H9 (cell line): ENCODE measurements at regions not wholly inside any gene's neighbourhood (a gene's known extent, or its start where the extent isn't known, plus 50 kb on each side); places are given as distances from the start of the nearest gene placed in this dataset.

Experiments used
- DNase-seq: peaks from one replicate; pipeline ENCODE4 v3.0.0-alpha.2; 2017
- H2AFZ ChIP-seq: one replicate; pipeline ENCODE4 v1.6.1; 2013; ENCODE audit warnings: mild to moderate bottlenecking, low read length, control low read depth, moderate library complexity
- H2AK5ac ChIP-seq: 2 replicates; pipeline ENCODE4 v1.6.1; 2013; ENCODE audit warnings: low read length, control low read depth, mixed read lengths; ENCODE audit not compliant: insufficient read length
- H2BK120ac ChIP-seq: one replicate; pipeline ENCODE4 v1.6.1; 2013; ENCODE audit warnings: low read depth, mild to moderate bottlenecking, low read length, control low read depth, inconsistent platforms; ENCODE audit not compliant: poor library complexity, severe bottlenecking
- H2BK12ac ChIP-seq: 2 replicates; pipeline ENCODE4 v1.6.1; 2013; ENCODE audit warnings: low read length, control low read depth, mixed read lengths, low read depth; ENCODE audit not compliant: insufficient read length
- H2BK15ac ChIP-seq: 2 replicates; pipeline ENCODE4 v1.6.1; 2013; ENCODE audit warnings: low read depth, low read length, control low read depth
- H2BK20ac ChIP-seq: one replicate; pipeline ENCODE4 v1.6.1; 2013; ENCODE audit warnings: low read depth, mild to moderate bottlenecking, low read length, control low read depth, inconsistent platforms; ENCODE audit not compliant: poor library complexity, severe bottlenecking
- H2BK5ac ChIP-seq: 2 replicates; pipeline ENCODE4 v1.6.1; 2013; ENCODE audit warnings: low read length, control low read depth, mixed read lengths; ENCODE audit not compliant: insufficient read length
- H3K14ac ChIP-seq: 2 replicates; pipeline ENCODE4 v1.6.1; 2013; ENCODE audit warnings: low read length, control low read depth; ENCODE audit not compliant: insufficient read depth
- H3K18ac ChIP-seq: 2 replicates; pipeline ENCODE4 v1.6.1; 2013; ENCODE audit warnings: low read depth, mild to moderate bottlenecking, mixed read lengths, low read length, control low read depth; ENCODE audit not compliant: insufficient read length
- H3K23ac ChIP-seq: 2 replicates; pipeline ENCODE4 v1.6.1; 2013; ENCODE audit warnings: low read length, control low read depth, mixed read lengths, low read depth; ENCODE audit not compliant: insufficient read length
- H3K23me2 ChIP-seq: 2 replicates; pipeline ENCODE4 v1.6.1; 2013; ENCODE audit warnings: low read depth, mild to moderate bottlenecking, mixed read lengths, low read length, control low read depth; ENCODE audit not compliant: insufficient read length, poor library complexity, severe bottlenecking
- H3K27ac ChIP-seq: 2 replicates; pipeline ENCODE4 v1.5.1; 2013; ENCODE audit warnings: low read length, control low read depth, mixed read lengths, low read depth; ENCODE audit not compliant: insufficient read length
- H3K27me3 ChIP-seq: 2 replicates; pipeline ENCODE4 v1.6.1; 2013; ENCODE audit warnings: low read length, control low read depth, inconsistent platforms; ENCODE audit not compliant: insufficient read depth
- H3K4ac ChIP-seq: 2 replicates; pipeline ENCODE4 v1.6.1; 2013; ENCODE audit warnings: low read depth, mild to moderate bottlenecking, control low read depth, inconsistent platforms, low read length, moderate library complexity
- H3K4me1 ChIP-seq: 2 replicates; pipeline ENCODE4 v1.6.1; 2013; ENCODE audit warnings: low read length, control low read depth, inconsistent platforms; ENCODE audit not compliant: insufficient read depth
- H3K4me2 ChIP-seq: 2 replicates; pipeline ENCODE4 v1.6.1; 2013; ENCODE audit warnings: low read length, control low read depth, mixed read lengths; ENCODE audit not compliant: insufficient read length, insufficient read depth
- H3K56ac ChIP-seq: 2 replicates; pipeline ENCODE4 v1.6.1; 2013; ENCODE audit warnings: low read depth, mild to moderate bottlenecking, mixed read lengths, low read length, control low read depth; ENCODE audit not compliant: insufficient read length
- H3K79me1 ChIP-seq: 2 replicates; pipeline ENCODE4 v1.6.1; 2013; ENCODE audit warnings: low read depth, mild to moderate bottlenecking, moderate library complexity, low read length, control low read depth, inconsistent platforms; ENCODE audit not compliant: insufficient read depth, poor library complexity, severe bottlenecking
- H3K79me2 ChIP-seq: 2 replicates; pipeline ENCODE4 v1.6.1; 2013; ENCODE audit warnings: low read length, control low read depth, inconsistent platforms; ENCODE audit not compliant: insufficient read depth
- H3K9ac ChIP-seq: 2 replicates; pipeline ENCODE4 v1.6.1; 2013; ENCODE audit warnings: low read length, control low read depth, mixed read lengths; ENCODE audit not compliant: insufficient read length; ENCODE audit errors: extremely low read depth
- H3K9me3 ChIP-seq: one replicate; pipeline ENCODE4 v1.6.1; 2013; ENCODE audit warnings: low read depth, low read length, inconsistent platforms; ENCODE audit not compliant: control insufficient read depth
- H3T11ph ChIP-seq: one replicate; pipeline ENCODE4 v1.6.1; 2013; ENCODE audit warnings: mild to moderate bottlenecking, low read length, control low read depth, inconsistent platforms
- H4K20me1 ChIP-seq: one replicate; pipeline ENCODE4 v1.6.1; 2013; ENCODE audit not compliant: control insufficient read depth, insufficient read length, insufficient read depth
- H4K5ac ChIP-seq: 2 replicates; pipeline ENCODE4 v1.6.1; 2013; ENCODE audit warnings: low read depth, mild to moderate bottlenecking, mixed read lengths, low read length, control low read depth; ENCODE audit not compliant: insufficient read length
- H4K8ac ChIP-seq: replicated peaks from 2 replicates; pipeline ENCODE4 v1.6.1; 2013; ENCODE audit warnings: low read length, control low read depth, mixed read lengths, low read depth; ENCODE audit not compliant: insufficient read length
- H4K91ac ChIP-seq: 2 replicates; pipeline ENCODE4 v1.6.1; 2013; ENCODE audit warnings: low read depth, mild to moderate bottlenecking, moderate library complexity, mixed read lengths, low read length, control low read depth; ENCODE audit not compliant: insufficient read length
- H3K27ac Mint-ChIP-seq, 3 experiments: 2 replicates in 2 of 3; 3 replicates in 1 of 3; pipeline ENCODE4 v1.8.0; 2020 to 2021; ENCODE audit warnings: mixed read lengths in 3 of 3, mild to moderate bottlenecking in 1 of 3, moderate library complexity in 1 of 3
- H3K27me3 Mint-ChIP-seq: 2 replicates; pipeline ENCODE4 v1.8.0; 2021; ENCODE audit warnings: low read depth, mild to moderate bottlenecking, moderate library complexity, mixed read lengths
- H3K36me3 Mint-ChIP-seq, 3 experiments: 2 replicates in 2 of 3; 3 replicates in 1 of 3; pipeline ENCODE4 v1.8.0; 2020 to 2021; ENCODE audit warnings: low read depth in 3 of 3, mixed read lengths in 3 of 3; ENCODE audit not compliant: insufficient read depth in 1 of 3
- H3K4me1 Mint-ChIP-seq, 2 experiments: 2 replicates each; pipeline ENCODE4 v1.8.0; 2020; ENCODE audit warnings: mixed read lengths in 2 of 2
- H3K4me3 Mint-ChIP-seq, 2 experiments: 2 replicates in 1 of 2; 3 replicates in 1 of 2; pipeline ENCODE4 v1.8.0; 2020 to 2021; ENCODE audit warnings: mild to moderate bottlenecking in 2 of 2, mixed read lengths in 2 of 2, moderate library complexity in 1 of 2
- H3K9me3 Mint-ChIP-seq, 2 experiments: 2 replicates in 1 of 2; 3 replicates in 1 of 2; pipeline ENCODE4 v1.8.0; 2020; ENCODE audit warnings: mild to moderate bottlenecking in 2 of 2, mixed read lengths in 2 of 2, moderate library complexity in 1 of 2
- WGBS: extraction: QIAGEN DNeasy Blood & Tissue Kit; methylation state at CpG from one replicate; pipeline ENCODE4 v1.1.7; 2013; ENCODE audit warnings: missing lambda C conversion rate, low lambda C conversion rate, mixed read lengths; ENCODE audit not compliant: insufficient read length; ENCODE audit errors: extremely low coverage; 5-methylcytosine and 5-hydroxymethylcytosine counted together
- TF ChIP-seq, protein P1 (sequence below): fragments of 200-600 bp; sonication (generic); conservative IDR thresholded peaks from 3 replicates; pipeline ENCODE4 v1.8.0; 2021; ENCODE audit warnings: antibody characterized with exemption, mild to moderate bottlenecking

DNA sequence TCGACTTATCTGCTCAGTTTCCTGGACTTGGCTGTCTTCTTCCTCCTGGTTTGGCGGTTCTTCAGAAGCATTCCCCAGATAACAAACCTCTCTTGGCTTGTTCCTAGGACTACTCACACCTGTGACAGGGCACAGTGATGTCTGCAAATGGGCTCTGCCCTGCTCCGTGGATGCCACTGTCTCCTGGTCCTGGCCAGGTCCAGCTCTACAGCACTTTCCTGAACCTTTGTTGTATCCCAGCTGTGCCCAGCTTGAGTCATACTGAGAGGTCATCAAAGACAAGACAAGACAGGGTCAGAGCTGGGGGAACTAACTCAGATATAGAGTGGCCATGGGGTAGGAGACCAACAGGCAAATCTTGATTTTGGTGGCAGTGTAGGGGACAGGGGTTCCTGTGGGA lies 102.7 kb upstream of the SLC22A23 start:
- no peak overlapping the region for H4K91ac ChIP-seq
- no peaks in the 10 kb centered on the region; a peak in 1 of 7 replicates for H3K36me3 Mint-ChIP-seq
- H3K79me1 ChIP-seq: no peaks in the 10 kb centered on the region
- no peak overlapping the region for H3K9ac ChIP-seq
- no peak overlapping the region for H3K27ac ChIP-seq
- TF ChIP-seq, protein P1, sequence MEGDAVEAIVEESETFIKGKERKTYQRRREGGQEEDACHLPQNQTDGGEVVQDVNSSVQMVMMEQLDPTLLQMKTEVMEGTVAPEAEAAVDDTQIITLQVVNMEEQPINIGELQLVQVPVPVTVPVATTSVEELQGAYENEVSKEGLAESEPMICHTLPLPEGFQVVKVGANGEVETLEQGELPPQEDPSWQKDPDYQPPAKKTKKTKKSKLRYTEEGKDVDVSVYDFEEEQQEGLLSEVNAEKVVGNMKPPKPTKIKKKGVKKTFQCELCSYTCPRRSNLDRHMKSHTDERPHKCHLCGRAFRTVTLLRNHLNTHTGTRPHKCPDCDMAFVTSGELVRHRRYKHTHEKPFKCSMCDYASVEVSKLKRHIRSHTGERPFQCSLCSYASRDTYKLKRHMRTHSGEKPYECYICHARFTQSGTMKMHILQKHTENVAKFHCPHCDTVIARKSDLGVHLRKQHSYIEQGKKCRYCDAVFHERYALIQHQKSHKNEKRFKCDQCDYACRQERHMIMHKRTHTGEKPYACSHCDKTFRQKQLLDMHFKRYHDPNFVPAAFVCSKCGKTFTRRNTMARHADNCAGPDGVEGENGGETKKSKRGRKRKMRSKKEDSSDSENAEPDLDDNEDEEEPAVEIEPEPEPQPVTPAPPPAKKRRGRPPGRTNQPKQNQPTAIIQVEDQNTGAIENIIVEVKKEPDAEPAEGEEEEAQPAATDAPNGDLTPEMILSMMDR: no peak
- H3K23me2 ChIP-seq: no peaks in the 10 kb centered on the region
- peaks cover 5 to 10% of the 10 kb centered on the region in 2 experiments for H3K4me1 Mint-ChIP-seq
- H3K79me2 ChIP-seq: no peaks in the 10 kb centered on the region
- peaks cover 8% of the 10 kb centered on the region for H3K27me3 Mint-ChIP-seq
- no peak overlapping the region for H3K14ac ChIP-seq
- no peak overlapping the region for H3K18ac ChIP-seq
- no peaks in the 10 kb centered on the region for H3K9me3 ChIP-seq
- H2BK12ac ChIP-seq: no peak overlapping the region
- H2BK5ac ChIP-seq: no peak overlapping the region
- H3K27me3 ChIP-seq: no peaks in the 10 kb centered on the region
- no peak for DNase-seq
- no peak overlapping the region for H3K23ac ChIP-seq
- H4K8ac ChIP-seq: no peak overlapping the region
- WGBS: no CpG with 5 or more reads among the region's 3 CpGs
- H4K20me1 ChIP-seq: no peaks in the 10 kb centered on the region
- no peaks in the 10 kb centered on the region for H3K4me1 ChIP-seq
- H2BK15ac ChIP-seq: no peak overlapping the region
- no peak overlapping the region for H3K4ac ChIP-seq
- H2BK20ac ChIP-seq: no peak overlapping the region
- H3K56ac ChIP-seq: no peak overlapping the region
- no peak overlapping the region for H3T11ph ChIP-seq
- no peak overlapping the region for H4K5ac ChIP-seq
- H3K4me3 Mint-ChIP-seq: no peak overlapping the region
- H2BK120ac ChIP-seq: no peak overlapping the region
- no peak overlapping the region for H3K4me2 ChIP-seq
- no peak overlapping the region; a peak in 1 of 7 replicates for H3K27ac Mint-ChIP-seq
- no peaks in the 10 kb centered on the region; a peak in 1 of 5 replicates for H3K9me3 Mint-ChIP-seq
- no peak overlapping the region for H2AFZ ChIP-seq
- H2AK5ac ChIP-seq: no peak overlapping the region
